Upper lobe of right lung (tissue), 1 donor: ENCODE measurements at regions not wholly inside any gene's neighbourhood (a gene's known extent, or its start where the extent isn't known, plus 50 kb on each side); places are given as distances from the start of the nearest gene placed in this dataset.

Source experiments
- ATAC-seq: fragments of 200-7000 bp; cut with Tn5 transposase; one replicate; pipeline ENCODE4 v1.9.1; 2020; ENCODE audit warnings: mild to moderate bottlenecking, moderate library complexity
- DNase-seq: peaks from one replicate; pipeline ENCODE4 v3.0.0-alpha.2; 2020
- H3K27ac ChIP-seq: fragments of 200-600 bp; one replicate; pipeline ENCODE4 v1.8.0; 2022
- H3K27me3 ChIP-seq: fragments of 200-600 bp; one replicate; pipeline ENCODE4 v1.8.0; 2022; ENCODE audit warnings: mild to moderate bottlenecking
- H3K36me3 ChIP-seq: fragments of 200-600 bp; one replicate; pipeline ENCODE4 v1.8.0; 2022
- H3K4me1 ChIP-seq: fragments of 200-600 bp; one replicate; pipeline ENCODE4 v1.8.0; 2022
- H3K4me3 ChIP-seq: fragments of 200-600 bp; one replicate; pipeline ENCODE4 v1.8.0; 2022; ENCODE audit warnings: mild to moderate bottlenecking
- H3K9me3 ChIP-seq: fragments of 200-600 bp; one replicate; pipeline ENCODE4 v1.8.0; 2022
- CTCF ChIP-seq: fragments of 200-600 bp; IDR thresholded peaks from one replicate; pipeline ENCODE4 v1.8.0; 2022; ENCODE audit warnings: antibody characterized with exemption
- intact Hi-C: fragments of 100-400 bp; cut with DNase I; formaldehyde crosslinking; loops from one replicate; pipeline ENCODE4 v1.11.0; 2022
- donor health status: DM: no; HTN: yes; CAD: no; lungs with severe emphysema.

GRCh38 chr12:13595536-13596443 is 385.6 kb downstream of the GRIN2B start:
- no peak for ATAC-seq
- intact Hi-C loops = no loop called here

GRCh38 chr12:13594731-13595514 is 386.5 kb downstream of the GRIN2B start:
- Histone ChIP-seq H3K36me3 (no peaks in the 10 kb centered on the region), H3K4me3 (no peak overlapping the region), H3K27me3 (no peaks in the 10 kb centered on the region), H3K9me3 (no peaks in the 10 kb centered on the region), H3K27ac (no peak overlapping the region), H3K4me1 (no peaks in the 10 kb centered on the region)
- intact Hi-C loops = no loop called here
- ATAC-seq (no peak), DNase-seq (no peak)
- no peak for TF ChIP-seq CTCF

More at GRCh38 chr12:13595536-13596443, 385.6 kb downstream of the GRIN2B start:
- H3K27ac ChIP-seq = no peak overlapping the region
- H3K36me3 ChIP-seq = no peaks in the 10 kb centered on the region
- no peak for DNase-seq
- no peaks in the 10 kb centered on the region for H3K9me3 ChIP-seq
- no peak overlapping the region for H3K4me3 ChIP-seq
- no peaks in the 10 kb centered on the region for H3K4me1 ChIP-seq
- TF ChIP-seq CTCF = no peak
- no peaks in the 10 kb centered on the region for H3K27me3 ChIP-seq

- no peak for DNase-seq
- ATAC-seq = no peak
- Histone ChIP-seq H3K4me3 (no peak overlapping the region), H3K4me1 (no peaks in the 10 kb centered on the region), H3K9me3 (no peaks in the 10 kb centered on the region), H3K27me3 (no peaks in the 10 kb centered on the region), H3K36me3 (no peaks in the 10 kb centered on the region), H3K27ac (no peak overlapping the region)
- no peak for TF ChIP-seq CTCF
- intact Hi-C loops = no loop called here
Measured at GRCh38 chr12:13592063-13592942, 389.1 kb downstream of the GRIN2B start.

- Histone ChIP-seq H3K4me1 (no peaks in the 10 kb centered on the region), H3K27me3 (no peaks in the 10 kb centered on the region), H3K4me3 (no peak overlapping the region), H3K36me3 (no peaks in the 10 kb centered on the region), H3K27ac (no peak overlapping the region), H3K9me3 (no peaks in the 10 kb centered on the region)
- intact Hi-C loops = no loop called here
- ATAC-seq = no peak
- no peak for TF ChIP-seq CTCF
- no peak for DNase-seq
Measured at GRCh38 chr12:13591488-13591887, 389.9 kb downstream of the GRIN2B start.

- ATAC-seq = no peak
- no peaks in the 10 kb centered on the region for H3K4me1 ChIP-seq
- H3K27me3 ChIP-seq = no peaks in the 10 kb centered on the region
- intact Hi-C loops = no loop called here
- no peak overlapping the region for H3K4me3 ChIP-seq
- no peak overlapping the region for H3K27ac ChIP-seq
- H3K9me3 ChIP-seq = no peaks in the 10 kb centered on the region
- no peak for TF ChIP-seq CTCF
- no peaks in the 10 kb centered on the region for H3K36me3 ChIP-seq
- DNase-seq = no peak
Measured at GRCh38 chr12:13591059-13591458, 390.3 kb downstream of the GRIN2B start.
